Cardiac septum (tissue), 1 donor: ENCODE measurements at regions not wholly inside any gene's neighbourhood (a gene's known extent, or its start where the extent isn't known, plus 50 kb on each side); places are given as distances from the start of the nearest gene placed in this dataset.
"Not testable (repeated sequence)": the region's sequence is repeated elsewhere in the genome, so short reads cannot be mapped to it uniquely, and the experiment has no call there.

Experiments
- DNase-seq: peaks from one replicate; pipeline ENCODE4 v3.0.0-alpha.2; 2020; ENCODE audit warnings: low spot score
- intact Hi-C: fragments of 100-400 bp; cut with DNase I; formaldehyde crosslinking; loops from one replicate; pipeline ENCODE4 v1.14.0; 2022
- donor health status: DM: no; HTN: no; CAD: no.

DNA sequence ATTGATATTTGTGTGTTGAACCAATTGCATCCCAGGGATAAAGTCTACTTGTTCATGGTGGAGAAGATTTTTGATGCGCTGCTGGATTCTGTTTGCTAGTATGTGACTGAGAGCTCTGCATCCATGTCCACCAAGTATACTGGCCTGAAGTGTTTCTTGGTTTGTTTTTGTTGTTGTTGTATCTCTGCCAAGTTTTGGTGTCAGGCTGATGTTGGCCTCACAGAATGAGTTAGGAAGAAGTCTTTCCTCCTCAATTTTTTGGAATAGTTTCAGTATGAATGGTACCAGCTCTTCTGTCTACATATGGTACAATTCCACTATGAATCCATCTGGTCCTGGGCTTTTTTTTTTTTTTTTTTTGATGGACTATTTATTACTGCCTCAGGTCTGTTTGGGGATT lies 50.9 kb upstream of the OSTN start:
- intact Hi-C loops = loop anchor here (10.0 kb wide), 1 partner anchor 237 kb away; no protein-coding TSS in a partner anchor
- DNase-seq = no peak

DNA sequence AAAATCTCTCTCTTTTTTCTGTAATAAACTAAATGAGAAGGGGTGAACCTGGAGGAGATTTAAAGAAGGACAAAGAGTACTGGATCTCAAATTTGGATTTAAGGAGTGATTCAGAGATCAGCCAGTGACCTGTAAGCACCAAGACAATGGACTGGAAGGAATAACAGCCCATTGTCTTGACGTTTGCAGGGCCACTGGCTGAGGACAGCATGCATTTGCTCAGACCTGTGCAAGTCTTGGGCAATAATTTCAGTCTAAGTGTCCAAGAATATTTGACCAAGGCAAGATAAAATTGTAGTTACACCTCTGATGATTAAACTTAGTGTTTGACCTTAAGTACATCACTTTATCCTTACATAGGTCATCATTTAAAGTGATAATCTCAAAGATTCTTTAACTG lies 55.8 kb upstream of the OSTN start:
- DNase-seq = no peak
- intact Hi-C loops = loop anchor here (10.0 kb wide), 1 partner anchor 242 kb away; no protein-coding TSS in a partner anchor

DNA sequence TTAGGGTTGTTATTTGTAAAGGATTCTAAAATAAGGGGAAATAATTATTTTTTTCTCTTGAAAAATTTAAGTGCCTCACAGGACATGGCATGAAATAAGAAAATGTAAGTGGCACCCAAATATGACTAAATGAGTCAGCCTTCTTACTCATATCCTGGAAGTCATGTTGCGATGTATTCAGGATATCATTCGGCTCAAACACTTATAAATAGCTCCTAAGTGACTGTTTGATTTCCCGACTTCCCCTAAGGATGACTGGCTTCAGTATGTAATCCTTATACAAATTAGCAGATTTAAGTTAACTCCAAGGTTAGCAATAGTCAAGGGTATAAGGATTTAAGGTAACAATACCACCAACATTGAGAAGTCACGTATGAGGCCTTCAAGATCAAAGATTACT lies 57.3 kb upstream of the OSTN start:
- intact Hi-C loops = loop anchor here (10.0 kb wide), 1 partner anchor 243 kb away; no protein-coding TSS in a partner anchor
- no peak for DNase-seq

DNA sequence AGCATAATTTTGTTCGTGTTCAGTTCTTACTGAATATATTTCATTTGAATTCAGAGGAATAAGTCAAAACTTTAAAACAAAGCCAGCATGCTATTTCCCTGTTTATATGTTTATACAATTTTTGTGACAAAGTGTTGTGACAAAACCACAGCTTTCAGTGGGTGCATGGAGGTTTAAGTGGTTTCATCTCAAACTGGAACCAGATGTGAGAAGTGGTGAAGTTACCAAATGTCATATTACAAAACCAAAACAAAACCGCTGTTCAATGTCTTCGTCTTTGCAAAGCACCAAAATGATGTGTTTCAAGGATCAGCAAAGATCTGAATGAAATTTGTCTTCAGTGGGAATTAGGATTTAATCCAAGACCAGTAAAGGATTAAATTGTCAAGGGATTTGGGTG lies 59.3 kb upstream of the OSTN start:
- DNase-seq = no peak
- intact Hi-C loops = loop anchor here (10.0 kb wide), 1 partner anchor 245 kb away; no protein-coding TSS in a partner anchor

DNA sequence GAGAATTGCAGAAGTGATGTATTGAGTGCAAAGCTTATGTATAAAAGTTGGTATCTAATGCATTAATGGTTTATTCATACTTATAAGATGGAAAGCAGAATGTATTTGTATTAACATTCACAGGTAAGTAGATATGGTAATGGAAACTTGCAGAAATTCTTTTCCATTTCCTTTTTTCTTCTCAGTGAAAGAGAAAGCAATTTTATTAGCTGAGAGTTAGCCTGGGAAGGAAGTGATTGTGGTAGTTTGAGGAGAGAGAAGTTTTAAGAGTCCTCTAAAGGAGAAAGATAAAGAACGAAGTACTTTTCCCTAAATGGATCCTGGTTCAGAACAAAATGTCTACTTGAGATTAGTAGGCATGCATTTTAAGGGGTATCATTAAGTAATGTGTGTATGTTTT lies 60.1 kb upstream of the OSTN start:
- intact Hi-C loops = no loop called here
- no peak for DNase-seq

DNA sequence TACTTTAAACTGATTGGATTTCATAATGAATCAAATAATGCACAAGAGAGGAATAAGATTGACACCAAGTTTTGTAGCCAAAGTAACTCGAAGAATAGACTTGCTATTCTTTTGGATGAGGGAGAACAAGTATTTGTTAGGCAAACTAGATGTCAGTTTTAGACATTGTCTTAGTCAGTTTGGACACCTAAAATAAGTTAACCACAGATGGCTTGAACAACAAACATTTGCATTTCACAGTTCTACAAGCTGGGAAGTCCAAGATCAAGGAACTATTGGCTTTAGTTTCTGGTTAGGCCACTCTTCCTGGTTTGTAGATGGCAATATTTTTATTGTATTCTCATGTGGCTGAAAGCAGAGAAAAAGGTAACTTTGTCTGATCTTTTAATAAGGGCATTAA lies 61.3 kb upstream of the OSTN start:
- no peak for DNase-seq
- intact Hi-C loops = no loop called here

DNA sequence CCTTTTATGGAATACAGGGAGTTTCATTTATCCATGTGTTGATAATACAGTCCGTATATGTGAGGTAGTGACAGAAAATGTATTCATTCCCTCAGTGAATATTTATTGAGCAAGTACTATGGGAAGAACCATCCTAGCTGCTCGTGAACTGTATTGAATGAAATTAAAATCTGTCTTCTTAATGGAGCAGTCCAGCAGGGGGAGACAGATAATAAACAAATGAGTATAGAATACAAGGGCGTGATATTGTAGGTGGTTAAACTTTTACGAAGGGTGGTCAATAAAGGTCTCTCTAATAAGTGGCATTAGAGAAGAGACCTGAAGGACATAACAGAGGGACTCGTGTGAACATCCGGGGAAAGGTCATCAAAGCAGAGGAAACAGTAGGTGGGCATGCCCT lies 62.7 kb upstream of the OSTN start:
- intact Hi-C loops = no loop called here
- DNase-seq = no peak

DNA sequence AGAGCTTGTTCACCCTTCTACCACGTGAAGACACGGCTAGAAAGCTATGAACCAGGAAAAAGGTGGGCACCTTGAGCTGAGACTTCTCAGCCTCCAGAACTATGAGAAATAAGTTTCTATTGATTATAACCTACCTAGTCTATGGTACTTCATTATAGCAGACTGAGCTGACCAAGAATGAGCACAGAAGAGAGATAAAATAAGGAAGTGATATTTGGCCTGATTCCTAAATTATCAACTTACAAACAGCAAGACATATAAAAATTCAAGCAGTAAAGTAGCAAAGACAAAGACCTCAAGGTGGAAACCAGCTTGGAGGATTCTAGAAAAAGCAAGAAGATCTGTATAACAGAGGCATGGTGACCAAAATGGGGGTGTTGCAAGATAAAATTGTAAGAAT lies 63.9 kb upstream of the OSTN start:
- intact Hi-C loops = no loop called here
- no peak for DNase-seq

DNA sequence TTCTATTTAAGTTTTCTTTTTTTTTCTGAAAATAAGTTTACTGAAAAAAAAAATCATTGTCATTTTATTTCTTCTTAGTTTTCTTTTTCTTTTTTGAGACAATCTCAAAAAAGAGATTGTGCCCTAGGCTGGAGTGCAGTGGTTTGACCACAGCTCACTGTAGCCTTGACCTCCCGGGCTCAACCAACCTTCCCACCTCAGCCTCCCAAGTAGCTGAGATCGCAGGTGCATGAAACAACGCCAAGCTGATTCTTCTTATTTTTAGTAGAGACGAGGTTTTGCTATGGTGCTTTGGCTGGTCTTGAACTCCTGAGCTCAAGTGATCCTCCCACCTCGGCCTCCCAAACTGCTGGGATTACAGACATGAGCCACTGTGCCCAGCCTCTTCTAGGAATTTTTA lies 65.7 kb upstream of the OSTN start:
- DNase-seq = no peak
- intact Hi-C loops = no loop called here

DNA sequence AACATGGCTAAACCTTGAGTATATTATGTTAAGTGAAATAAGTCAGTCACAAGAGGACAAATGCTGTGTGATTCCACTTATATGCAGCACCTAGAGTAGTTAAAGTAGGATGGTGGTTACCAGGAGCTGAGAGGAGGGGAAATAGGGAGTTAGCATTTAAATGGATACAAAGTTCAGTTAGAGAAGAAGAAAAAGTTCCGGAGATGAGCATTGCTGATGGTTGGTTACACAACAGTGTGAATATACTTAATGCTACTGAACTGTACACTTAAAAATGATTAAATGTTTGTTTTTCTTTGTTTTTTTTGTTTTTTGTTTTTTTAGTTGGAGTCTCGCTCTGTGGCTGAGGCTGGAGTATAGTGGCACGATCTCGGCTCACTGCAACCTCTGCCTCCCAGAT lies 67.7 kb upstream of the OSTN start:
- DNase-seq = no peak
- intact Hi-C loops = no loop called here

DNA sequence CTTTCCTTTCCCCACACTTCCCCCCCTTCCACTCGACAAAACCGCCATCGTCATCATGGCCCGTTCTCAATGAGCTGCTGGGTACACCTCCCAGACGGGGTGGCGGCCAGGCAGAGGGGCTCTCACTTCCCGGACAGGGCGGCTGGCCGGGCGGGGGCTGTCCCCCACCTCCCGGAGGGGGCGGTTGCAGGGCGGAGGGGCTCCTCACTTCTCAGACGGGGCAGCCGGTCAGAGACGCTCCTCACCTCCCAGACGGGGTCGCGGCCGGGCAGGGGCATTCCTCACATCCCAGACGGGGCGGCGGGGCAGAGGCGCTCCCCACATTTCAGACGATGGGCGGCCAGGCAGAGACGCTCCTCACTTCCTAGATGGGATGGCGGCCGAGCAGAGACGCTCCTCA lies 74.2 kb upstream of the OSTN start:
- intact Hi-C loops, DNase-seq: not testable (repeated sequence)

DNA sequence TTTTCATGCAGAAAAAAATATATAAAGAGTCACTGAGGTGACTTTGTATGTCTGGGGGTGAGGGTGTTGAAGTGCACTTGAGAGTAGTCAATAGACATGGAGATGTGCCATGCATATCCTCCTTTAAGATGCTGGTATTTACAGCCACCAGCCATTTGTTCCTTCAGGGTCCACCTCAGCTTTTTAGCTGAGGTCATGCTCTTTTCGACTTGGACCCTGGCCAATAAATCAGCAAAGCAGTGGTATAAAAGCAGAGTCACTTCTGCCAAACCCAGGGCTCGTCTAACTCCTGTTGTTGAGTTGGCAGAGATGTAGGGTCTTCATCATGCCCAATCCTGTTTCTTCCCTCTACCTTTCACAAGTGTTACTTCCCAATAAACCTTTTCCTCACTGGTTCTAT lies 75.1 kb upstream of the OSTN start:
- DNase-seq = no peak
- intact Hi-C loops = no loop called here

DNA sequence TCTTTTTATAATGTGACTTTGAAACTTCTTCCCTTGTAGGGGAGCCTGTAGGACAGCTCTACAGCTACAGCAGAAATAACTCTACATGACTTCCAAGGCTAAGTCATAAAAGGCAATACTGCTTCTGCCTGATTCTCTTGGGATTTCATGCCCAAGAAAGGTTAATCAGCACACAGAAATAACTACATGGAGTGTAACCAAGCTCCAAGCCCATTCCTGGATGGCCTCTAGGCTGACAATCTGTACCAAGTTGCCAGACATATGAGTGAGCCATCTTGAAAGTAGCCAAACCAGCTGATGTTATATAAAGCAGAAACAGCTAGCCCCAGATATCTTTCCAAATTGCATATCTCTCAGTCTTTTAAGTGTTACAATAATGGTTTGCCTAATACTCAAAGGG lies 75.8 kb upstream of the OSTN start:
- intact Hi-C loops = no loop called here
- DNase-seq = no peak

DNA sequence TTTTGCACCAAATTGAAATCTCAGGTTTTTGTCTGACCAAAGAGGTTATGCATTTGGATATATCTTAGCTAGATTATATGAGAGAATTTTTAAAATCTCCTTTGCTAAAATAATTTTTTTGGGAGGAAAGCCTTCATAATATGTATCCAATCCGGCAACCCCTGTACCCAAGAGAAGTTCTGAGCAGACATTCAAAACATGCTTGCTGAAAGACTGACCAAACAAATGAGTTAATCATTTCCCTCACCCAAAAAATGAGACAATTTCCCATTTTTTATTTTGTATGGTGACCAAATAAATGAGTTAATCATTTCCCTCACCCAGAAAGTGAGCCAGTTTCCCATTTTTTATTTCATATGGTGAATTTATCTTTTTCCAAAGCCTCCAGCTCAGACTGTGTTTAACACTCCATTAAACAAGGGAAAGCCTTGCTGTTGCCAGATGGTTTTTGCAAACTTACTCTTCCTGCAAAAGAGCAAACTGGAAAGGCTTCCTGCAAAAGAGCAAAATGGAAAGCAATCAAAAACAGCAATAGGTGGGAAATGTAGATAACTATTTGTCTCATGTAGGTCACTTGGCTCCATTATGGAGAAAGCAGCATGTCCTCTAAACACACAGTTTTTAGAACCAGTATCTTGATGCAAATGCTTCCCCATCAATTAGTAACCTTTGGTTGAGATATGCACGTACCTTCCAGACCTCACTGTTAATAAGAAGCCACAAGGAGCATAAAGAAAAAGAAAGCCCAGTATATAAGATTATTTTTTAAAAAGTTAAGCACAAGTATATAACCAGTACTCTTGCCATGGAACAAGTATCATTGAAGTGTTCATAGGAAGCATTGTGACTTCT lies 78.4 kb upstream of the OSTN start:
- intact Hi-C loops = no loop called here
- no peak for DNase-seq

DNA sequence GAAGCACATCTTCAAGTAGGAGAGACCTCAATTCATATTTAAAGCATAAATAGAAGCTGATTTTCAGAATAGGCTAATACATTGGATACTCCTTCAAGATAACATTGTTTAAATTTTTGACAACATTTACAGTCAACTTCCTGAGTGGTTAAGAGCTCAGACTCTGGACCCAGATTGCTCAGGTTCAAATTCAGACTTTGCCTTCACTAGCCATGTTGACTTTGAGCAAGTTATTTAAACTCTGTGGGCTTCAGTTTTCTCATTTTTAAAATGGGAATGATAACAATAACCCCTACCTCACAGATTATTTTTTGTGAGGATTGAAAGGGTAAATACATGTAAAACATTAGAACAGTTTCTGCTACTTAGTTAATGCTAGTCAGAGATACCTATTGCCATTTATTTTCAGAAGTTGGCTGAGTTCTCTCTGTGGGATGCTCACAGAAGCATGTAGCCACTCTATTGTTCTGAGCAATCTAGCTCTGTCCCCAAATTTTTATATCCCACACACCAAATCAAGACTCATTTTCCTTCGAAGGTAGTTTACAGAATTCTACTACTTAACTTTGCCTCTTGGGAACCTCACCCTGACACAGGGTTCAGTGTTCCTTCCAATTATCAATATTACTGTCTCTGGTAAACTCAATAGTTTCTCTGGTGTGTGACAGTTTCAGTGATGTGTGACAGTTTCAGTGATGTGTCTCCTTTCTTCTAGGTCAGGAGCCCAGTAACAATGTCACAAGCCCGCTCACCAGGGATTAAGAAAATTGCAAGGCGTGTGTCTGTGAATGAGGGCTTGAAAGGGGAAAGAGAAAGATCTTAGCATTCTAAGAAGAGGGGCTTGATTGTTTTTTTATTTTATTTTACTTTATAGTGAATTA lies 79.4 kb upstream of the OSTN start:
- intact Hi-C loops = no loop called here
- no peak for DNase-seq

DNA sequence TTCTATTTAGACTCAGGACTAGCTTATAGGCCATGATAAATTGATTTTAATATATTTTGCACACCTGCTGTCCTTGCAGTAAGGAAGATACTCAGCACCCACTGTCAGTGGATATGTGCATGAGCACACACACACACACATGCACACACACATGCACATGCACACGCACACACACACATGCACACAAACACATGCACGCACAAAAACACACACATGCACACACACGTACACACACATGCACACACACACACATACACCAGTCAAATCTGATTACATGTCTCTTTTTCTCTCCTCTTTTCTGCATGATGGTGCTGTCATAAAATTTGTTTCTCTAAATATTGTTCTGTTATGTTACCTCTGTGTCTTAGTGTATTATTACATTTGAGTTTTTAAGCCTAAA lies 87.3 kb upstream of the OSTN start:
- intact Hi-C loops = no loop called here
- no peak for DNase-seq

DNA sequence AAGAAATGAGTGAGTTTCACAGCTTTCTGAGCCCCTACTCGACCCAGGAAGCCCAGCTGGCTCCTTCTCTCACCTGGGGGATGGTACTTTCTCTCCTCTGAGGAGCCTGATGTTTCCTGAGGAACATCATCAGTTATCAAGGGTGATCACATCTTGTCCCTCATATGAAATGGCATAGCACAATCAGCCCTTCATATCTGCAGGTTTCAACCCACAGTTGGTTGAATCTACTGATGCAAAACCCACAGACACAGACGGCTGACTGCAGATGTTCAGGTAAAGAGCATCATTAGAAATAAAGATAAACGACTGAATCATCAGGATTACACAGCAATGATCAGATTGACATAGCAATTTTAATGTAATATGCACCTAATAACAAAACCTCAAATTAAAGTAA lies 93.6 kb upstream of the OSTN start:
- DNase-seq = no peak
- intact Hi-C loops = no loop called here

DNA sequence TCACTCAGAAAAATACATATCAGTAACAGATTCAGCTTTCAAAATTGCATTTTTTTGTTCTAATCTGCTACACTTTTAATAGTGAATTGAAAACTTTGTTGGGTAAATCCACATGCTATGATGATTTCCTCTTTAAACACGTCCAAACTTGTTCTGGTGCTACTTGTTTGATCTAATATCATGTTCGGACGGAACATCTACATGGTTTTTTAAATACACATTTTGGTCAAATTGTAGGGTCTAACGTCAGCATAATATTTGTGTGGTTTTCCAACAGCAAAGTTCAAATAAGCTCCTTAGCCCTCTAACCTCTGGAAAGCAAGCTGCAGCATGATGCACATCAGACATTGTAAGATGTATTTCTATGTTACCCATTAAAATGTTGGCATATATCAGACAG lies 98.5 kb upstream of the OSTN start:
- intact Hi-C loops = no loop called here
- DNase-seq = no peak

DNA sequence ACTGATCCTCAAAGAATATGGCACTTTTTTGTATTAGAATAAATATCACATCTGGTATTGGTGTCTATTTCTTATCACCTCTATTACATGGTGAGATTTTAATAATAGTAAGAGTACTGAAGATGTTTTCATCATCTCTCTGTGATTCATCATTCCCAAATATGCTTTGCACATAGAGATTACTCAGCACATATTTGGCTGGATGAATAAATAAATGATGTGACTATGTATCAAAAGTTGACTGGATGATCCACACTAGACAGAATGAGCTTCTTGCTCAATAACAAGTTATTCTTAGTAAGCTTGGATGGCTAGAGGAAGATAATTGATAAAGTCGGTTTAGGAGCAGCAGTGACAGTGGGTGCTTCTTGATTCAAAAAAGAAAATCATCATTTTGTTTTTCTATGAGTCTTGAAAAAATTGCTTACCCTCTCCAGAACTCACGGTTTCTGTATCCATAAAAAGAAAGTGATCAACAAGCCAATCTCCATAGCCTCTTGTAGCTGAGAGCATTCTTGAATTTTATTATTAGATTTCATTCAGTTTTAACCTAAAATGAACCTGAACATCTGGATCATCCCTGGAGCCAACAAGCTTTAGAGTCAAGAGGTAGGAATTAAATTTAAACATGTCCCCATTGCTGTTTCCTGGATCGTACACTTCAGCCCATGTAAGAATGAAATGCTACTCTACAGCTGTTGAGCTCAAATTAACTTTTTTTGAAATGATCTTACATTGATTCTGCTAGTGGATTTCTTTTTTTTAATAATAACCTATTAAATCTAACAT lies 104.8 kb upstream of the OSTN start:
- no peak for DNase-seq
- intact Hi-C loops = no loop called here

DNA sequence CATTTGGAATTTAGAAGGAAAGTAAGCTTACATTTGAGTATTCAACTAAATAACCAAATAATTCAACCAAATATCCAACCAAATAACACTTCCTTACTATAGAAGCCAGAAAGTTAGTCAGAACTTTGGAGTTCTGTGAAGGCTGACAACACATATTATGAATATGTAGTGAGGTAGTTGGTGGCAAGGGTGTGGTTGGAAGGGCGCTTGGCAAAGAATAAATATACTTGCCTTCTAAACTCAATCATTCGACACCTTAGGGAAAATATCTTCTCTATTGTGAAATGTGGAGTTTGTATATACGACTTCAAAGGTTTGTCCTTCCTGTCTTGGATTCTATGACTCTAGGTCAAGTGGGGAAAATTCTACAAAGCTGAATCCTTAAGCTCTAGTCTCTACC lies 111.7 kb upstream of the OSTN start:
- intact Hi-C loops = no loop called here
- no peak for DNase-seq
